Thyroid gland (tissue), 4 donors: ENCODE measurements at regions not wholly inside any gene's neighbourhood (a gene's known extent, or its start where the extent isn't known, plus 50 kb on each side); places are given as distances from the start of the nearest gene placed in this dataset.

Experiments
- CTCF ChIP-seq, 6 experiments: fragments of 200-600 bp in 3 of 6; fragments of 450-650 bp in 3 of 6; sonication (generic) in 3 of 6; IDR thresholded peaks; one replicate each; pipeline ENCODE4 v1.5.1; 2016 to 2019; ENCODE audit warnings: antibody characterized with exemption in 6 of 6, mild to moderate bottlenecking in 2 of 6, inconsistent platforms in 1 of 6, moderate library complexity in 1 of 6
- POLR2A ChIP-seq, 2 donors: fragments of 450-650 bp; IDR thresholded peaks; one replicate each; pipeline ENCODE4 v1.6.1; 2017; ENCODE audit warnings: antibody characterized with exemption in 2 of 2, mild to moderate bottlenecking in 2 of 2, moderate library complexity in 1 of 2

DNA sequence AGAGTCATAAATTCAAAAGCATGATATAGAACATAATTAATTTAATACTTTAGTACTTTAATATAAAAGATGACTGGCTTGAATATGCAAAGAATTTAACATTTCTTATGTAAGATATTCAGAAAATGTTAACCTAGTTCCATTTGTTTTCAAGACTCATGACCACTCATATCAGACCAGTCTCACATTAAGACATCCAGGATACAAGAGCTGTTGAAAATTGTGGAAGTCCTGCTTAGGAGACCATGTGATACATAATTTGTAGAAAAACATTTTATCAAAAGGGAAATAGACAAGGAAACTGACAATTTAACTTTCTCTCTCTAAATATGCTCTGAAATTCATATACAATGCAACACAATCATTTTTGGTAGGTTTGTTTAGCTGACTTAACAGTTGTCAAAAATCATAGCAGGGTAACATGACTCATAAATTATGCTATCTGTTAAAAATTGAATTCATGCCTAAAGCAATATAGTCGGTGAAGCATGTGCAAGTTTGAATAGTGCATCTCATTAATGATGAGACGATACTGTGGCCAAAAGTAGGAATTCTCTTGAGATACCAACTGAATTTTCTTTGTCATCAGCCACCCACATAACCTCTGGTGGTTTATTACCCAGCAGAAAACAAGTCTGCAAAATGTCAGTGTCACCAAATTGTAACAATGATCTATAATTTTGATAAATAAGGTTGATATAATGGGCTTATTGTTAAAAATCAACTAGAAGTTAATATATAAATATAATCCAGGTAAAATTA lies 211.4 kb downstream of the GASK1B start:
- TF ChIP-seq POLR2A (IDR thresholded peaks at IDR 0.05) (no peak), CTCF (IDR thresholded peaks at IDR 0.05) (no peak)
